BE2C (cell line): ENCODE measurements at regions not wholly inside any gene's neighbourhood (a gene's known extent, or its start where the extent isn't known, plus 50 kb on each side); places are given as distances from the start of the nearest gene placed in this dataset.

ENCODE experiments used
- DNase-seq: peaks from one replicate; pipeline ENCODE4 v3.0.0-alpha.2; 2020
- H3K27me3 ChIP-seq: fragments of 250-450 bp; sonication (Bioruptor Pico); 2 replicates; pipeline ENCODE4 v1.5.1; 2020; ENCODE audit warnings: mild to moderate bottlenecking
- H3K36me3 ChIP-seq: fragments of 250-450 bp; sonication (Bioruptor Pico); 2 replicates; pipeline ENCODE4 v1.5.1; 2020; ENCODE audit warnings: mild to moderate bottlenecking
- H3K4me1 ChIP-seq: fragments of 250-450 bp; sonication (Bioruptor Pico); 2 replicates; pipeline ENCODE4 v1.5.1; 2020
- H3K4me3 ChIP-seq: 2 replicates; pipeline ENCODE4 v1.5.1; 2011; ENCODE audit warnings: low read depth, low read length
- H3K9me3 ChIP-seq: fragments of 250-450 bp; sonication (Bioruptor Pico); 2 replicates; pipeline ENCODE4 v1.5.1; 2020
- CTCF ChIP-seq: IDR thresholded peaks from 2 replicates; pipeline ENCODE4 v1.5.1; 2012; ENCODE audit warnings: mild to moderate bottlenecking, low read depth, low read length

GRCh38 chr22:34239421-34239820 is 319.1 kb upstream of the LARGE1 start:
- no peak overlapping the region for H3K4me3 ChIP-seq
- no peaks in the 10 kb centered on the region; the same call in 1 of the 2 replicates for H3K9me3 ChIP-seq
- no peak for TF ChIP-seq CTCF
- H3K4me1 ChIP-seq = no peaks in the 10 kb centered on the region
- DNase-seq = no peak
- H3K36me3 ChIP-seq = no peaks in the 10 kb centered on the region
- no peaks in the 10 kb centered on the region for H3K27me3 ChIP-seq

GRCh38 chr22:34243023-34243422 is 322.7 kb upstream of the LARGE1 start:
- H3K36me3 ChIP-seq = no peaks in the 10 kb centered on the region
- H3K4me1 ChIP-seq = no peaks in the 10 kb centered on the region
- no peak overlapping the region for H3K4me3 ChIP-seq
- no peaks in the 10 kb centered on the region for H3K27me3 ChIP-seq
- TF ChIP-seq CTCF = no peak
- DNase-seq = no peak
- no peaks in the 10 kb centered on the region for H3K9me3 ChIP-seq

- TF ChIP-seq CTCF = no peak
- Histone ChIP-seq H3K4me1 (no peaks in the 10 kb centered on the region), H3K27me3 (no peaks in the 10 kb centered on the region), H3K36me3 (no peaks in the 10 kb centered on the region), H3K9me3 (no peaks in the 10 kb centered on the region), H3K4me3 (no peak overlapping the region)
- no peak for DNase-seq
Measured at GRCh38 chr22:34255042-34255441, 334.8 kb upstream of the LARGE1 start.

- no peaks in the 10 kb centered on the region for H3K36me3 ChIP-seq
- no peaks in the 10 kb centered on the region; the same call in 1 of the 2 replicates for H3K9me3 ChIP-seq
- H3K4me1 ChIP-seq = no peaks in the 10 kb centered on the region
- no peak for TF ChIP-seq CTCF
- H3K4me3 ChIP-seq = no peak overlapping the region
- no peak for DNase-seq
- no peaks in the 10 kb centered on the region for H3K27me3 ChIP-seq
Measured at GRCh38 chr22:34278121-34278520, 357.8 kb upstream of the LARGE1 start.

GRCh38 chr22:34281738-34282137 is 361.5 kb upstream of the LARGE1 start:
- TF ChIP-seq CTCF = no peak
- Histone ChIP-seq H3K4me3 (no peak overlapping the region), H3K36me3 (no peaks in the 10 kb centered on the region), H3K4me1 (no peaks in the 10 kb centered on the region), H3K9me3 (no peaks in the 10 kb centered on the region; the same call in 1 of the 2 replicates), H3K27me3 (no peaks in the 10 kb centered on the region)
- no peak for DNase-seq

GRCh38 chr22:34283844-34284243 is 363.6 kb upstream of the LARGE1 start:
- Histone ChIP-seq H3K4me1 (no peaks in the 10 kb centered on the region), H3K36me3 (no peaks in the 10 kb centered on the region), H3K27me3 (no peaks in the 10 kb centered on the region), H3K4me3 (no peak overlapping the region), H3K9me3 (no peaks in the 10 kb centered on the region; the same call in 1 of the 2 replicates)
- no peak for DNase-seq
- TF ChIP-seq CTCF = no peak
